HG02973 (cell line): ENCODE measurements at regions not wholly inside any gene's neighbourhood (a gene's known extent, or its start where the extent isn't known, plus 50 kb on each side); places are given as distances from the start of the nearest gene placed in this dataset.

Source experiments
- ATAC-seq: cut with Tn5 transposase; IDR thresholded peaks from one replicate; pipeline ENCODE4 v1.9.1; 2021; ENCODE audit warnings: moderate library complexity; ENCODE audit not compliant: unreplicated experiment

DNA sequence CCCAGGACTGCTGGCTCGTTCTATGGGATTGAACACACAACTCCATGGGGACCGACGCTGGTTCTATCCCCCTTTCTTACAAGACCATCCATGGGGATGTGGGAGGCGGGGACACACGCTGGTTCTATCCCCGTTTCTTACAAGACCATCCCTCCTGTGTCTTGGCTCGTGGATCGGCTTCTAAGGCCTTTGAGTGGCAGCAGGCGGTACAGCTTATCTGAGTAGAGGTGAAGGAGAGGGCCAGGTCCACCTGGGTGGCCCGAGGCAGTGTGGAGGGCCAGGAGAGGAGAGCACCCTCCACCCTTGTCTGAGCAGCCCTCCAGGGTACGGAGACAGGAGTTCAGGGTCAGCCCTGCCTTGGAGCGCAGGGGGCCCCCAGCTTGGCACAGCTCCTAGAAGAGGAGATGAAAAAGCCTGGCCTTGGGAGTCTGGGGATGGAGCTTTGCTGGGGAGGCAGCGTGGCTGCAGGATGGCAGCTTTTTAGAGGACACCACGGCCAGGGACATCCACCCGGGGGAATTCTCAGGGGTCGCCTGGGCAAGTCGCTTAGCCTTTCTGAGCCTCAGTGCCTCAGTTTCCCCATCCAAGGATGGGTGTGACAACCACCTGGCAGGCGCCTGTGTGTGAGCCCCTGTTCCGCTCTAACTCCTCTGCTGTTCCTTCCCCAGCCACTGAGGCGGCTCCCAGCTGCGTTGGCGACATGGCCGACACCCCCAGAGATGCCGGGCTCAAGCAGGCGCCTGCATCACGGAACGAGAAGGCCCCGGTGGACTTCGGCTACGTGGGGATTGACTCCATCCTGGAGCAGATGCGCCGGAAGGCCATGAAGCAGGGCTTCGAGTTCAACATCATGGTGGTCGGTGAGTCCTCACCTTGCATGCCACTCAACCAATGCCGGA lies 341.0 kb downstream of the SEC14L1 start:
- ATAC-seq: no peak

DNA sequence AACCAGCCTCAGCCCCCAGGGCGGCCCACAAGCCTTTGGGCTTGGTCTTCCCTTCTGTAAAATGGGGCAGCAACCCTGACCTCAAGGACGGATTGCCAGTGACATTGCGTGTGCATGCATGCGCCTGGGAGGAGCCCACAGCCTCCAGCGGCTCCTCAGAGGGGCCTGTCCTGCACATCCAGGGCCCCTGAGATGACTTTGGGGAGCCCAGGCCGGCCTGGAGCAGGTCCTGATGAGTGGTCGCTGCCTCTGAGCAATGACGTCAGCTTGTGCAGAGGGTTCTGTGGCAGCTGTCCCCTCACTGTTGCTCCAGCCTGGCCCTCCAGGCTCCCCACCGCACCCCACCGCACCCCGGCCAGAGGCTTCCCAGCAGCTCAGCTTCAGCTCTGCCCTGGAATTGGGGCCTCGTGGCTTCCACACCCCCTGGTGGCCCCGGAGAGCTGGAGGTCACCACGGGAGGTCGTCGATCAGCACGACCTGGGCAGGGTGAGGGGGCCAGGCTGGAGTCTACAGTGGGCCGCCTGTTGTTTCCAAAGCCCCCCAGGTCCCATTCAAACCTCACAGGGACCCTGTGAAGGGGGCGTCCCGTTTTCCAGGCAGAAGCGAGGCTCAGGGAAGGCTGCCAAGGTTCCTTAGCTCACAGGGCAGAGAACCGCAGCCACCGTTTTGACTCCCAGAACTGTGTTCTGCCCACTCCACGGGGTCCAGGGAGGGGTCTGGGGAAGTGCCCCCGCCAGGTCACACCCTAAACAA lies 341.8 kb downstream of the SEC14L1 start:
- ATAC-seq: no peak

DNA sequence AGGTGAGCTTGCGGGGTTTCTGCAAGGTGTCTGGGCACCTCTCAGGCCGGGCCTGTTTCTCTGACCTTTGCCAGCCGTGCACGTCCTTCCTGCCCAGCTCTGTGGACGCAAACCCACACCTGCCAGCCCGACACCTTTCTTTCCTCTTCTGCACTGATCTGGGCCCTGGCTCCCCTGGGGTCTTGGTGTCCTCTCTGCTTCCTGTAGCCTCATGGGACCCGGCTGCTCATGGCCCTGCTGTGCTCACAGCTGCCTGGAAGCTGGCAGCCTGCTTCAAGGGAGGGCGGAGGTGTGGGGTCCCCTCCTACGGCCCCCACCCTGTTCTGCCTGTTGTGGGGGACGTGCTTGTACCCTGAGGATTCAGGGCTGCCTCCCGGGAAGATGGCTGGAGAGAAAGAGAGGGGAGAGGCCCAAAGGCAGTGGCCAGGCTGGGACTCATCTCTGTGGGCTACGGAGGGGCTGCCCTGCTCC lies 342.4 kb downstream of the SEC14L1 start:
- no peak for ATAC-seq

DNA sequence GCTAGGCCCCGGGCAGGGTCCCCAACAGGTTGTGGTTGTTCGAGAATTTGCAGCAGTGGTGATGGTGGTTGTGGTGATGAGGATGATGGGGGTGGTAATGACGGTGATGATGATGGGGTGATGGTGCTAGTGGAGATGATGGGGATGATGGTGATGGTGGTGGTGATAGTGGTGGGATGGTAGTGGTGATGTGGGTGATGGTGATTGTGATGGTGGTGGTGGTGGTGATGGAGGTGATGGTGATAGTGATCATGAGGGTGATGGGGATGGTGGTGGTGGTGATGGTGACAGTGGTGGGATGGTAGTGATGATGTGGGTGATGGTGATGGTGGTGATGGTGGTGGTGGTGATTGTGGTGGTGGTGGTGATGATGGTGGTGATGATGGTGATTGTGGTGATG lies 343.3 kb downstream of the SEC14L1 start:
- no peak for ATAC-seq

DNA sequence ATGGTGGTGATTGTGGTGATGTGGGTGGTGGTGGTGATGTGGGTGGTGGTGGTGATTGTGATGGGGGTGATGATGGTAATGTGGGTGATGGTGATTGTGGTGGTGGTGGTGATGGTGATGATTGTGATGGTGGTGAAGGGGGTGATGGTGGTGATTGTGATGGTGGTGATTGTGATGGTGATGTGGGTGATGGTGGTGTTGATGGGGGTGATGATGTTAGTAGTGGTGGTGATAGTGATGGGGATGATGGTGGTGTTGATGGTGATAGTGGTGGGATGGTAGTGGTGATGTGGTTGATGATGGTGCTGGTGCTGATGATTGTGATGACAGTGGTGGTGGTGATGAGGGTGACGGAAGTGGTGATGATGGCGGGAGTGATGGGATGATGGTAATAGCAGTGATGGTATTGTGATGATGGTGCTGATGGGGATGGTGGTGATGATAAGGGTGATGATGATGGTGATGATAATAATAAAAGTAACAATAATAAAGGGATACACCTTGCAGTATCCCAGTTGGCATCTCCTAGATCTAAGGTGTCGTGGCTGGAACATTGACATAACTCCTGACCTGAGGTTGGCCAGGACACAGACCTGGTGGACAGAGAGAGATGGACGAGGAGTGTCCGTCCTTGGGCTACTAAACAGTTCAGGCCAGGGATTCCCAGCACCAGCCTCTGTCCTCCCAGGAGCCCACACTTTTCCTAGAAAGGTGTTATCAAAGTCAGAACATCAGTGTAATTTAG lies 344.5 kb downstream of the SEC14L1 start:
- no peak for ATAC-seq

DNA sequence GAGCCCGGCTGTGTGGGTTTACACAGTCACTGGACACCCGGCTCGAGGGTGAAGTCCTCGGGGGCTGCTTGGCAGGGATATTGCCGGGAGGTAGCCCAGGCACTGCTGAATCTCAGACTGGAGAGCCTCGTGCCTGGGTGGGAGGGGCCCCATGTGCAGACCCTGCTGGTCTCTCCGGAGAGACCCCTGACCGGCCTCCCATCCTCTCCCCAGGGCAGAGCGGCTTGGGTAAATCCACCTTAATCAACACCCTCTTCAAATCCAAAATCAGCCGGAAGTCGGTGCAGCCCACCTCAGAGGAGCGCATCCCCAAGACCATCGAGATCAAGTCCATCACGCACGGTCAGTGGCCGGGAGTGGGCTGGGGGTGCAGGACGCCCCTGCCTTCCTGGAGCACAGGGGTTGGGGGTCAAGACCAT lies 346.5 kb downstream of the SEC14L1 start:
- ATAC-seq: no peak

DNA sequence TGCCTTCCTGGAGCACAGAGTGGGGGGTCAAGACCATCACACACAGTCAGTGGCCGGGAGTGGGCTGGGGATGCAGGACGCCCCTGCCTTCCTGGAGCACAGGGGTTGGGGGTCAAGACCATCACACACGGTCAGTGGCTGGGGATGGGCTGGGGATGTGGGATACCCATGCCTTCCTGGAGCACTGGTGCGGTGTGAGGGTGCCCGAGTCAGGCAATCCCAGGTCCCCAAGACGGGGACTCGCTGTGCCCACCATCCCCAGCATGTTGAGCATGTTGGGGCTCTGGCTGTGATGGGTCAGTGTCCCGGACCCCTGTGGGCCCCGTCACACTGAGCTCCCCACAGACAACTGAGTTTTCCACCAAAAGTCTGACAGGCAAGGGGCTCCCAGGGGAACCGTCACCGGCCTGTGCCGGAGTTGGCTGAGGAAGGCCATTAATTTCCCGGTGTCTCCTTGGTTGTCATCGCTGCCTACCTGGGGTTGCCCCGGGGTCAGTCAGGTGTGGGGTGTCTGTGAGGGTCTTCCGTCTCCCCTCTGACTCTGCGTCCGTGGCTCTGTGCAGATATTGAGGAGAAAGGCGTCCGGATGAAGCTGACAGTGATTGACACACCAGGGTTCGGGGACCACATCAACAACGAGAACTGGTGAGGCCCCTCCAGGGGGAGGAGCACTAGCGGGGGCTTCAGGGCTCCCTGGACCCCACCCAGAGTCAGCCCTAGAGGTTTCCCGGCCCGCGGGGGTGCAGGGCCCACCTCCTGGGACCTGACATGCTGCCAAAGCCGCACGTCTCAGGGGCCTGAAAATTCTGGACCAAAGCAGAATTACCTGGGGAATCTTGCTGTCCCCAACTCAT lies 347.1 kb downstream of the SEC14L1 start:
- ATAC-seq: no peak

DNA sequence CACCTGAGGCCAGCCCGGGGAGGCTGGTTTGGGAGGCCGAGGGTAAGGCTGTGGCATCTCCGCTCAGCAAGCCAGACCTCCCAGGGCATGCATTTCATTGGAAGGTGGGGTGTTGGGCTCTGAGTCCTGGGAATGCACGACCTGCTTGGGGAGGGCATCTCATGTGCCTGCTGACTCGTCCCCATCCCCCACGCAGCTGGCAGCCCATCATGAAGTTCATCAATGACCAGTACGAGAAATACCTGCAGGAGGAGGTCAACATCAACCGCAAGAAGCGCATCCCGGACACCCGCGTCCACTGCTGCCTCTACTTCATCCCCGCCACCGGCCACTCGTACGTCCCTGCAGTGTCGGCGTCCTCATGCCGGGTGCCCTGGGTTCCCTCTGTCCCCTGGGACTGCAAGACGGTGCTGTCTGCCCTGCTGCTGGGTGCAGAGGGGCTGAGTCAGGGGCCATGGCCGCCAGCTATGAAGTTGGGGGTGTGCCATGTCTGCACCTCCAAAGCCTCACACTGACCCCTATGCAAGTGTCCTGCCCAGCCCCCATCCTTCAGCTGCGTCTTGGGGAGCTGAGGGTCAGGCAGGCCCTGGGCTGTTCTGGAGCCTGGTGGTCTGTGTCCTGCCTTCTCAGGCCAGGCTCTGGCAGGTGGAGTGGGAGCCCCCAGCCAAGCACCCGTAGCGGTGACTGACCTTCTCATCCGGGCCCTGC lies 347.9 kb downstream of the SEC14L1 start:
- no peak for ATAC-seq

DNA sequence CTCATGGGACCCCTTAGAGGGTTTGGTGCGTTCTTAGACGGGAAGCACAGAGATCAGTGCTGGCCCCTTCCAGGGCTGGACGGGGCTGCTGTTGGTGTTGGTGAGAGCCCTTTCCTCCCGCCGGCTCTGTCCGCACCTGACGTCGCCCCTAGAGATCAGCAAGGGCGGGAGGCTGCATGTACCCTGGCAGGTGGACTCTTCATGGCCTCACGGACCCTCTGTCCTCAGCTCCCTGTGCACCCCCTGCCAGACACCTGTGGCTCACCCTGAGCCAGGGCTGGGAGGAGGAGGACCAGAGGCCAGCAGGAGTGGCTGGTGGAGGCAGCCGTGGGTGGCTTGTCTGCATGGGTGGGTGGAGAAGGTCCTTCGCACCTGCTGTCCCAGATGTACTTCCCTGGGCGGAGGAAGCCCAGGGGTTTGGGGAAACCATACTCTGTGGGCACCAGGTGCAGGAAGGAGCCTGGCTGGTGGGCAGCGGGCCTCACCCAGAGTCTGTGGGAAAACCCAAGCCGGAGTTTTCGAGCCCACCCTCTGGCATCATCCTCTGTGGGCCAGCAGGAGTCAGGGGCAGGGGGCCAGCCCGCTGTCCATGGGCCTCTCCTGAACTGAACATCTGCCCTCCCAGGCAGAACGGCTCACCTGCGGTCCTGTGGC lies 348.6 kb downstream of the SEC14L1 start:
- no peak for ATAC-seq

DNA sequence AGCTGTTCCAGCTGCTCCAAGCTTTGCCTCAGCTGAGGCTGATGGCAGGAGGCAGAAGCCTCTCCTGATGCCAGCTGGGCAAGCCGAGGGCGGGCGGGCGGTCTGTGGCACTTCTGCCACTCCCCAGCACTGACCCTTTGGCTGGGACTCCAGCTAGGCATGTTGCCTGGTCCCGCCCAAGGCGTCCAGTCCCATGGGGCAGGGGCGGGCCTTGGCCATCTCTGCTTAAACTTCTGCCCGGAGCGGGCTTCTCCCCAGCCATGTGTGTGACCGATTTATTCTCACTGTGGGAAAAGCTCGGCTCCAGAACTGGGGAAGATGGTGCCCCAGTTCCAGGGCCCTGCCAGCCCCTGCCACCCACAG lies 349.1 kb downstream of the SEC14L1 start:
- no peak for ATAC-seq

DNA sequence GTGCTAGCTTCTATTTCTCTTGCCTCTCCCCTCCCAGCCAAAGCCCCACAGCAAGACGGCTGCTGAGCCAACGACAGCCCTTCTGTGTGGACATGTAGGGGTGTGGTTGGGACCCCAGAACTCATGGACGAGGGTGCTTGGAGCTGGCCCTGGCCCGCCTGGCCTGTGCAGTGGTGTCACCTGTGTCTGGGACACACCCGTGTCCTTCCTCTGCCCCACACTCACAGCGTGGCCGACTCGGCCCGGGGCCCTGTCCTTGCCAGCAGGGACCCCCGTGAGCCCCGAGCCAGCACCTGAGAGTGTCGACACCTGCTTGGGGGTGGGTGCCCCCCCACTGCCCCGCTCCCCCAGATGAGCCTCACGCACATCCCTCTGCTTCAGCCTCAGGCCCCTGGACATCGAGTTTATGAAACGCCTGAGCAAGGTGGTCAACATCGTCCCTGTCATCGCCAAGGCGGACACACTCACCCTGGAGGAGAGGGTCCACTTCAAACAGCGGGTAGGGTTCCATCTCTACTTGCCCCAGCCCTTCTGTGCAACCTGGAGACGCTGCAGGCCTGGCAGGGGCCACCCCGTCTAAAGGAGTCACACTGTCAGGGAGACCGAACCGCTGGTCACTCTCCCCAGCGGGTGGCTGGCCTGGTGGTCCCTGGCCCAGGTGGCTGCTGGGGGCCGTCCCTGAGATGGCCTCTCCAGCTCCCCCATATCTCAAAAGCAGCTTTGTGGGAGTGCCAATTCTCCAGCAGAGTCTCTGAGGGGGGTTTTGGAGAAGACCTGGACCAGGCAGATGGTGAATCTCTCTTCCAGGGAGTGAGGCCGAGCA lies 349.8 kb downstream of the SEC14L1 start:
- no peak for ATAC-seq

DNA sequence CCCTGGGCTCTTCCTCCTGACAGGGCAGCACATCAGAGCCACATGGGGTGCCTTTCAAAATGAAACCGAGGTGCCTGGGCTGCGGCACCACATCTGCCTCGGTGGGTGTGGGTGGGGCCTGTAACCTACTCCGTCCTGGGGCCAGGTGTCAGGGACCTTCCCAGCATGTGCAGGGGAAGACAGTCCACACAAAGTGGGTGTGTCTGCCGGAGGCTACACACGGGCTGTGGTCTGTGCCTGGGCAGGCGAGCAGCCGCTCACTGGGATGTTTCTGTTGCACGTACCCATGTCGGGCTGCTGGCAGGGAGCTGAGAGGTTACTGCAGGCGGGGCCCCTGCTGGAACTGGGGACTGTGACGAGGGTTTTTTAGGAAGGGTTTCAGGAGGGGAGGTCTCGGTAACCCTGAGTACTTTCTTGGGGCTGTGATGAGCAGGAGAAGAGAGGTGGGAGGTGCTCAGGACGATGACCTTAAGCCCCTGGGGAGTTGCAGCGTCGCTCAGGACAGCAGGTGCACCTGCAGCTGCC lies 351.2 kb downstream of the SEC14L1 start:
- ATAC-seq: no peak

DNA sequence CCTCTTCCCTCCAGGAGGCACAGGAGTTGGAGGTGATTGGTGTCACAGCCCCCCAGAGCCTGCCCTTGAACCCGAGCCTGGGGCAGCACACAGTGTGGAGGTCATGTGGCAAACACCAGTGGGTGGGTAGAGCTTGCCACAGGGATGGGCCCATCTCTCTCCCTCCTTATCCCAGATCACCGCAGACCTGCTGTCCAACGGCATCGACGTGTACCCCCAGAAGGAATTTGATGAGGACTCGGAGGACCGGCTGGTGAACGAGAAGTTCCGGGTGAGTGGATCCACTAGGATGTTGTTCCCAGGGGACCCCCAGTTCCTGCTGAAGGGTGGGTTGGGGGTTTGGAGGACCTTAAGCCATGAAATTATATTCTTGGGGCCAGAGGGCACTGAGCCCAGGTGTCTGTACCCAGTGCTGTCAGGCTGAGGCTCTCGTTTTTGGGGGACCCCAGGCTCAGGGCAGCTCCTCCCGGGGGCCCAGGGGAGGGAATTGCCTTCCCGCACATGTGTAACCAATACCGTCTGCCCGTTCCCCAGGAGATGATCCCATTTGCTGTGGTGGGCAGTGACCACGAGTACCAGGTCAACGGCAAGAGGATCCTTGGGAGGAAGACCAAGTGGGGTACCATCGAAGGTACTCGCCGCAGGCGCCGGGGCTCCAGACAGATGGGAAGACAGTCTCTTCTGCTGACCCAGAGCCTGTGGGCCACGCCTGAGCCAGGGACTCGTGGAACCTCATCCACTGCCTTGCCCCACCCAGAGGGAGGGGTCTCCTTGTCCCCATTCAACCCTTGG lies 351.9 kb downstream of the SEC14L1 start:
- no peak for ATAC-seq

DNA sequence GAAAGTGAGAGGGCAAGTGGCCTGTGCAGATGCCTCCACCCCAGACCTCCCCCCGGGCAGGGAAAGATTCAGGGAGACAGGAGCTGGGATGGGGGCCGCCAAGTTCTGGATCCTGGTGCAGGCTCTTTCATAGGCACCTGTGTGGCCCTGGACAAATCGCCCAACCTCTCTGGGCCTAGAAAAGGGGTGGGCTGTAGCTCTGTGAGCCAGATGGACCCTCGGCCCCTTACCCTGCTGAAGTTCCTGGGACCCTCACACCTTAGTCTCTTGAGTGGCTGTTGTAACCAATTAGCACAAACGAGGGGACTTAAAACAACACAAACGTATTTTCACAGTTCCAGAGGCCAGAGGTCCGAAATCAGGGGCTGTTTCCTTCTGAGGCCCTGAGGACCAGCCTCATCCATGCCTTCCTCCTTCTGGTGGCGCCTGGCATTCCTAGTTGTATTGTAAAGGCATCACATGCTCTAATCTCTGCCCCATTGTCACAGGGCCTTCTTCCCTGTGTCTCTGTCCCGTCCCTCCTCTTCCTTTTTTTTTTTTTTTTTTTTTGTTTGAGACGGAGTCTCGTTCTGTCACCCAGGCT lies 352.6 kb downstream of the SEC14L1 start:
- no peak for ATAC-seq

DNA sequence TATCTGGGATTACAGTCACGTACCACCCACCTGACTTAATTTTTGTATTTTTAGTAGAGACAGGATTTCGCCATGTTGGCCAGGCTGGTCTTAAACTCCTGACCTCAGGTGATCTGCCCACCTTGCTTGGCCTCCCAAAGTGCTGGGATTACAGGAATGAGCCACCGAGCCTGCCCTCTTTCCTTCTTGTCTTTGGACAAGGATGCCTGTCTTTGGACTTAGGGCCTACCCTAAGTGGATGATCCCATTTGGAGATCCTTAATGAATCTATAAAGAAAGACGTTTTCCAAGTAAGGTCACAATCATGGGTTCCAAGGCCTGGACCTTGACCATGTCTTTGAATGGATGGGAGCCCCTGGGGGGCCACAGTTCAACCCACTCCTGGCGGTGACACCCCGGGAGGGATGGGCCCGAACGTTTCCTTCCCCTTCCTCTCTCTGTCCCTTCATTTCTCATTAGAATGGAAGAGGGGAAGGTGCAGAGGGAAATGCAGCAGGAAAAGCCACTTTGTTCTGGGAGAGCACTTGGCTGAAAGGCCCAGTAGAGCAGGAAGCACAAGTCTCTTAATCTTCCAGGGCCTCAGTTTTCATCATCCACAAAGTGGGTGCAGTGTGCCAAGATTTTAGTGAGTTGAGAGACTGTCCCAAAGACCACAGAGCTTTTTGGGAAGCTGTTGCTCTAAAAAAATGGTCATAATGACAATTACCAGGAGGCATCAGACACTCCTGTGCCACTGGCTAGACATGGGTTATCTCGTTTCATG lies 353.3 kb downstream of the SEC14L1 start:
- ATAC-seq: no peak

DNA sequence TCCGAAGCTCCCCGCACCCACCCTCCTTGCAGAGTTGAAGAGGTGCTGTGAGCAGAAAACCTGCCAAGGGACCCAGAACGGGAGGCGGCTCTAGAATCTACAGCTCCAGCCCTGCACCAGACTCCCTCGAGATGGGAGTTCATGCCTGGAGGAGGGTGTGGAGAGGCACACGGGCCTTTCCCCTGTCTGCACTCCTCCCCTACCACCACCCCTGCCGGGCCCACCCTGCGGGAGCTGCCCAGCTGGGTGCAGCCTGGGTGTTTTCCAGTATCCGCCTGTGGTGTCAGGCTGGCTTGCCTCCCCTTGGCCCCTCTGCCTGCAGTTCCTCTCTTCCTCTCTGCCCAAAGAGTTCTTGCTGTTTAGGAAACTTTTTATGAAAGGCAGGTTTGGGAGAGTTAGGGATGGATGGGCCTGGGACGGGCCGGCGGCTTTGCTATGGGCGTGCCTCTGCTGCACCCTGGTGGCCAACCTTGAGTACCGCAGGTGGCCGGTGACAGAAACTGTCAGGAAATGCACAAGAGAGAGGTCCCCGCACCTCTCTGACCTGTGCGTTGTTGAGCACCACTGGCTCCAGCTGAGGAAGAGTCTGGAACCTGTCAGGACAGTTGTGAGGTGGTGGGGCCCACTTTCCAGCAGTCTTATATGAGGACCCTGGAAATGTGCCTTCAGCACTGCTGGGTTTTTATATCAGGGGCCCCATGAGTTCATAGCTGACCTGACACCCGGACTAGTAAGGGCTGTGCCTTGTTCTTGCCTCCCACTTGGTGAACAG lies 354.1 kb downstream of the SEC14L1 start:
- ATAC-seq: no peak
